ENCODE measurements at regions not wholly inside any gene's neighbourhood (a gene's known extent, or its start where the extent isn't known, plus 50 kb on each side); places are given as distances from the start of the nearest gene placed in this dataset.

DNA sequence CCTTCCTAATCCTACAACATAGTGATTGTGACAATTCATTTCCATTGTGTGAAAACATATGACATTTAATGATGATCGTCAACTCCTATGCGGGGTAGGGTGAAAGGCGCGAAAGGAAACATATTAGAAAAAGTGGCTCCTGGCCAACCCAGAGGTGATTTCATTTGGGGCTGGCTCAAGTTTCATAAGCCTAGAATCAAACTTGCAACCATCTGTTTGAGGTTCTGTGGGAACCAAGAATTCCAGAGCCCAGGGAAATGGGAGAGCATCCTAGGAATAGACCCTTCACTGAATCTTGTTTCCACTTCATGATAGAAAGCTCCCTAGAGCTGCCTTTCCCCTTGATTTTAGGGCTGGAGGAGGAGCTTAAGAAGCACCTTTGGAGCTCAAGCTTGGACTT lies 101.3 kb upstream of the EGFL6 start:
- TF ChIP-seq USF2 (CRISPR knock-in tag; IDR thresholded peaks at IDR 0.05) (no peak), CREM (CRISPR knock-in tag; IDR thresholded peaks at IDR 0.05) (no peak), CTCF (IDR thresholded peaks at IDR 0.05) (no peak), IRF2 (CRISPR knock-in tag; IDR thresholded peaks at IDR 0.05; ENCODE audit: borderline replicate concordance, low read depth) (no peak), ZNF263 (CRISPR knock-in tag; IDR thresholded peaks at IDR 0.05; ENCODE audit: low read depth) (no peak), RELA (CRISPR knock-in tag; IDR thresholded peaks at IDR 0.05; ENCODE audit: borderline replicate concordance) (no peak), ESRRA (CRISPR knock-in tag; IDR thresholded peaks at IDR 0.05; ENCODE audit: borderline replicate concordance) (no peak), ATF1 (CRISPR knock-in tag; IDR thresholded peaks at IDR 0.05) (no peak), ZNF138 (CRISPR knock-in tag; conservative IDR thresholded peaks at IDR 0.05) (no peak), NFATC4 (CRISPR knock-in tag; IDR thresholded peaks at IDR 0.05) (no peak), ZNF121 (CRISPR knock-in tag; IDR thresholded peaks at IDR 0.05) (no peak)
- TF ChIP-seq, protein P1, sequence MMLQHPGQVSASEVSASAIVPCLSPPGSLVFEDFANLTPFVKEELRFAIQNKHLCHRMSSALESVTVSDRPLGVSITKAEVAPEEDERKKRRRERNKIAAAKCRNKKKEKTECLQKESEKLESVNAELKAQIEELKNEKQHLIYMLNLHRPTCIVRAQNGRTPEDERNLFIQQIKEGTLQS (CRISPR knock-in tag; conservative IDR thresholded peaks at IDR 0.05), result no peak
